Vagina (tissue), 2 donors: ENCODE measurements at regions not wholly inside any gene's neighbourhood (a gene's known extent, or its start where the extent isn't known, plus 50 kb on each side); places are given as distances from the start of the nearest gene placed in this dataset.

Experiments used
- POLR2A ChIP-seq, 2 donors: fragments of 450-650 bp; IDR thresholded peaks; one replicate each; pipeline ENCODE4 v1.6.1; 2017; ENCODE audit warnings: antibody characterized with exemption in 2 of 2, mild to moderate bottlenecking in 2 of 2, moderate library complexity in 2 of 2
- POLR2AphosphoS5 ChIP-seq, 2 donors: sonication (generic); formaldehyde crosslinking; IDR thresholded peaks; one replicate each; pipeline ENCODE4 v1.9.0; 2017; ENCODE audit warnings: antibody characterized with exemption in 2 of 2, mild to moderate bottlenecking in 2 of 2, low read depth in 1 of 2; ENCODE audit not compliant: insufficient read depth in 1 of 2
- TF ChIP-seq, protein P1 (sequence below), 3 experiments: fragments of 450-650 bp in 2 of 3; fragments of 200-600 bp in 1 of 3; sonication (generic) in 1 of 3; IDR thresholded peaks; one replicate each; pipeline ENCODE4 v1.5.1; 2017 to 2019; ENCODE audit warnings: antibody characterized with exemption in 3 of 3, mild to moderate bottlenecking in 2 of 3, moderate library complexity in 2 of 3

DNA sequence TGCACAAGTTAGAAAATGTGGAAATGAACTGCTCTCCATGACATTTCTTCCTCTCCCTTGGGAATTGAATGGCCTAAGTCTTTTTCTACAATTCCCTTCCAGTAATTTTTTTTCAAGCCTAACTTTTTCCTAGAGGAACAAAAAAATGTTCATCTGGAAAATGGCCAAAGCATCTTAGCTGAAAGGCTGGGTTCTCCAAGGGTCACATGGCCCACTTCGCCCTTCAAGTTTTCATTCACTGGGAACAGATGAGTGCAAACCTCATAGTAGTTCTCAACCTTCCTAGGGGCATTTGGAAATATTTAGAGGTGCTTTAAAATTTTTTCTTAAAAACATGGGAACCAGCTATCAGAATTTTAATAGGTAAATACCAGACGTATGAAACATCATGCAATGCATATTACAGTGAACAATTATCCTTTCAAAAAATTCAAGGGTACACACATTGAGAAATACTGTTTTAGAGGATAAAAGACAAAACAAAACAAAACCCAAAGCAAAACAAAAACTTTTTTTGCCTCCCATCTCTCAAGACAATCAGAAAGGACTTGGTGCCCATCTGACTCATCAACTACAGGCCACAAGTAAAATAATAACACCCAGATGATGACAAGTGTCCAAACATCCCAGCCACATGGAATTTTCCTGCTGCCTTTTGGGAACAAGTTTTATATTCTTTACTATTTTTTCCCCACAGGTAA, 208.8 kb downstream of the SLITRK6 start:
- TF ChIP-seq, protein P1, sequence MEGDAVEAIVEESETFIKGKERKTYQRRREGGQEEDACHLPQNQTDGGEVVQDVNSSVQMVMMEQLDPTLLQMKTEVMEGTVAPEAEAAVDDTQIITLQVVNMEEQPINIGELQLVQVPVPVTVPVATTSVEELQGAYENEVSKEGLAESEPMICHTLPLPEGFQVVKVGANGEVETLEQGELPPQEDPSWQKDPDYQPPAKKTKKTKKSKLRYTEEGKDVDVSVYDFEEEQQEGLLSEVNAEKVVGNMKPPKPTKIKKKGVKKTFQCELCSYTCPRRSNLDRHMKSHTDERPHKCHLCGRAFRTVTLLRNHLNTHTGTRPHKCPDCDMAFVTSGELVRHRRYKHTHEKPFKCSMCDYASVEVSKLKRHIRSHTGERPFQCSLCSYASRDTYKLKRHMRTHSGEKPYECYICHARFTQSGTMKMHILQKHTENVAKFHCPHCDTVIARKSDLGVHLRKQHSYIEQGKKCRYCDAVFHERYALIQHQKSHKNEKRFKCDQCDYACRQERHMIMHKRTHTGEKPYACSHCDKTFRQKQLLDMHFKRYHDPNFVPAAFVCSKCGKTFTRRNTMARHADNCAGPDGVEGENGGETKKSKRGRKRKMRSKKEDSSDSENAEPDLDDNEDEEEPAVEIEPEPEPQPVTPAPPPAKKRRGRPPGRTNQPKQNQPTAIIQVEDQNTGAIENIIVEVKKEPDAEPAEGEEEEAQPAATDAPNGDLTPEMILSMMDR (IDR thresholded peaks at IDR 0.05): no peak
- TF ChIP-seq POLR2A (IDR thresholded peaks at IDR 0.05) (no peak), POLR2AphosphoS5 (IDR thresholded peaks at IDR 0.05; ENCODE audit: insufficient read depth in 1 of 2, low read depth in 1 of 2) (no peak)
